Peyer's patch (tissue), 4 donors: ENCODE measurements at regions not wholly inside any gene's neighbourhood (a gene's known extent, or its start where the extent isn't known, plus 50 kb on each side); places are given as distances from the start of the nearest gene placed in this dataset.

Experiments
- POLR2A ChIP-seq, 2 donors: fragments of 450-650 bp; IDR thresholded peaks; one replicate each; pipeline ENCODE4 v1.5.1; 2017; ENCODE audit warnings: antibody characterized with exemption in 2 of 2, mild to moderate bottlenecking in 2 of 2, moderate library complexity in 2 of 2
- TF ChIP-seq, protein P1 (sequence below), 6 experiments: fragments of 450-650 bp in 4 of 6; fragments of 200-600 bp in 2 of 6; sonication (generic) in 1 of 6; IDR thresholded peaks; one replicate each; pipeline ENCODE4 v1.5.1; 2017 to 2019; ENCODE audit warnings: antibody characterized with exemption in 6 of 6, mild to moderate bottlenecking in 3 of 6, moderate library complexity in 1 of 6

DNA sequence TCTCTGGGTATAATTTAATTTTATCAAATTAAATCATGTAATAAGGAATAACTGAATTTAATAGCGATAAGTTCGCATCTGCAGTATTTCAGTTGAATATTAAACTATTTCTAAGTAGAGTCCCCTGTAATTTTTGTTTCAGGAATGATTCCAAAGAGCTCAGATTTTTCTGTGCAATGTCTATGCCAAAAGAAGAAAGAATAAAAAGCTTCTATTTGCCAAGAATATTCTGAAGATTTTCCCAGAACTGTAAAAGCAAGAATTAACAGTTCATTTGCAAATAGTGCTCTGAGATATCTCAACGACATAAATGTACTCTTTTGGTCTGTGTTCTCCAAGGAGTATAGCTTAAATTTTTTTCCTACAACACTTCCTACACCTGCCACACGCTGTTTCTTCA, 1242.8 kb upstream of the DIAPH2 start:
- TF ChIP-seq, protein P1, sequence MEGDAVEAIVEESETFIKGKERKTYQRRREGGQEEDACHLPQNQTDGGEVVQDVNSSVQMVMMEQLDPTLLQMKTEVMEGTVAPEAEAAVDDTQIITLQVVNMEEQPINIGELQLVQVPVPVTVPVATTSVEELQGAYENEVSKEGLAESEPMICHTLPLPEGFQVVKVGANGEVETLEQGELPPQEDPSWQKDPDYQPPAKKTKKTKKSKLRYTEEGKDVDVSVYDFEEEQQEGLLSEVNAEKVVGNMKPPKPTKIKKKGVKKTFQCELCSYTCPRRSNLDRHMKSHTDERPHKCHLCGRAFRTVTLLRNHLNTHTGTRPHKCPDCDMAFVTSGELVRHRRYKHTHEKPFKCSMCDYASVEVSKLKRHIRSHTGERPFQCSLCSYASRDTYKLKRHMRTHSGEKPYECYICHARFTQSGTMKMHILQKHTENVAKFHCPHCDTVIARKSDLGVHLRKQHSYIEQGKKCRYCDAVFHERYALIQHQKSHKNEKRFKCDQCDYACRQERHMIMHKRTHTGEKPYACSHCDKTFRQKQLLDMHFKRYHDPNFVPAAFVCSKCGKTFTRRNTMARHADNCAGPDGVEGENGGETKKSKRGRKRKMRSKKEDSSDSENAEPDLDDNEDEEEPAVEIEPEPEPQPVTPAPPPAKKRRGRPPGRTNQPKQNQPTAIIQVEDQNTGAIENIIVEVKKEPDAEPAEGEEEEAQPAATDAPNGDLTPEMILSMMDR (IDR thresholded peaks at IDR 0.05), result no peak
- no peak for TF ChIP-seq POLR2A (IDR thresholded peaks at IDR 0.05)
